IMR-90 (cell line): ENCODE measurements at regions not wholly inside any gene's neighbourhood (a gene's known extent, or its start where the extent isn't known, plus 50 kb on each side); places are given as distances from the start of the nearest gene placed in this dataset.

ENCODE experiments used
- ATAC-seq: fragments of 200-7000 bp; cut with Tn5 transposase; 2 replicates; pipeline ENCODE4 v1.9.1; 2020; ENCODE audit warnings: low read depth, mild to moderate bottlenecking, moderate library complexity
- BruUV-seq: library from RNA; stranded (reverse); fragments of 400-500 nt; replicated peaks from 2 replicates; lab custom pipeline; 2021; lab: Mats Ljungman, UMichigan
- CTCF ChIA-PET: fragments of 300-600 bp; formaldehyde crosslinking; extraction: SDS; loops from one replicate; lab custom pipeline; 2021; ENCODE audit warnings: antibody characterized with exemption; lab: Yijun Ruan, JAX
- POLR2A ChIA-PET: fragments of 300-600 bp; sonication (Branson Sonifier 250); formaldehyde crosslinking; loops from one replicate; lab custom pipeline; 2022; ENCODE audit warnings: antibody characterized with exemption; ENCODE audit not compliant: unreplicated experiment; lab: Charles Lee
- DNase-seq: peaks from one replicate; pipeline ENCODE4 v3.0.0; 2013
- H2AFZ ChIP-seq: replicated peaks from 2 replicates; pipeline ENCODE3; 2013; ENCODE audit warnings: low read length, mild to moderate bottlenecking; ENCODE audit not compliant: poor library complexity
- H2AK5ac ChIP-seq: 2 replicates; pipeline ENCODE4 v1.6.1; 2013; ENCODE audit warnings: low read depth, low read length, inconsistent platforms
- H2AK9ac ChIP-seq: replicated peaks from 2 replicates; pipeline ENCODE3; 2013; ENCODE audit warnings: mild to moderate bottlenecking, low read depth, low read length, moderate library complexity; ENCODE audit not compliant: poor library complexity
- H2BK120ac ChIP-seq: 2 replicates; pipeline ENCODE4 v1.6.1; 2013; ENCODE audit warnings: low read depth, low read length, inconsistent platforms
- H2BK15ac ChIP-seq: 3 replicates; pipeline ENCODE4 v1.6.1; 2013; ENCODE audit warnings: low read depth, low read length, inconsistent platforms
- H2BK20ac ChIP-seq: 2 replicates; pipeline ENCODE4 v1.6.1; 2013; ENCODE audit warnings: low read depth, mild to moderate bottlenecking, inconsistent platforms, low read length, moderate library complexity
- H2BK5ac ChIP-seq: 2 replicates; pipeline ENCODE4 v1.6.1; 2013; ENCODE audit warnings: mild to moderate bottlenecking, low read depth, low read length, inconsistent platforms; ENCODE audit not compliant: poor library complexity, severe bottlenecking
- H3K14ac ChIP-seq: replicated peaks from 2 replicates; pipeline ENCODE4 v1.6.1; 2013; ENCODE audit warnings: low read depth, low read length, inconsistent platforms
- H3K18ac ChIP-seq: 2 replicates; pipeline ENCODE4 v1.6.1; 2013; ENCODE audit warnings: low read depth, low read length, control low read depth
- H3K23ac ChIP-seq: 2 replicates; pipeline ENCODE4 v1.6.1; 2013; ENCODE audit warnings: low read depth, low read length, inconsistent platforms
- H3K27ac ChIP-seq: 2 replicates; pipeline ENCODE4 v1.5.1; 2013; ENCODE audit warnings: mild to moderate bottlenecking, control low read depth, low read length; ENCODE audit not compliant: insufficient read depth
- H3K27me3 ChIP-seq: 2 replicates; pipeline ENCODE4 v1.6.1; 2013; ENCODE audit warnings: low read length; ENCODE audit not compliant: control insufficient read depth, insufficient read depth
- H3K36me3 ChIP-seq: 2 replicates; pipeline ENCODE4 v1.6.1; 2013; ENCODE audit warnings: low read length, mixed read lengths; ENCODE audit not compliant: control insufficient read depth, insufficient read depth
- H3K4ac ChIP-seq: 2 replicates; pipeline ENCODE4 v1.6.1; 2013; ENCODE audit warnings: low read depth, low read length, inconsistent platforms
- H3K4me1 ChIP-seq: 2 replicates; pipeline ENCODE4 v1.6.1; 2013; ENCODE audit warnings: low read length, mixed read lengths; ENCODE audit not compliant: control insufficient read depth, insufficient read depth
- H3K4me2 ChIP-seq: 2 replicates; pipeline ENCODE4 v1.6.1; 2013; ENCODE audit warnings: low read depth, mild to moderate bottlenecking, control low read depth, low read length, moderate library complexity
- H3K4me3 ChIP-seq: 2 replicates; pipeline ENCODE4 v1.5.1; 2013; ENCODE audit warnings: low read depth, mild to moderate bottlenecking, control low read depth, low read length, moderate library complexity; ENCODE audit not compliant: insufficient read depth
- H3K56ac ChIP-seq: 2 replicates; pipeline ENCODE4 v1.6.1; 2013; ENCODE audit warnings: low read length, inconsistent platforms; ENCODE audit not compliant: insufficient read depth; ENCODE audit errors: extremely low read depth
- H3K79me1 ChIP-seq, 2 experiments: 2 replicates each; pipeline ENCODE4 v1.6.1; 2013; ENCODE audit warnings: low read length in 2 of 2, inconsistent platforms in 1 of 2, low read depth in 1 of 2
- H3K9ac ChIP-seq: 2 replicates; pipeline ENCODE4 v1.6.1; 2013; ENCODE audit warnings: low read depth, low read length, control low read depth
- H3K9me1 ChIP-seq: 2 replicates; pipeline ENCODE4 v1.6.1; 2013; ENCODE audit warnings: low read length, inconsistent platforms; ENCODE audit not compliant: insufficient read depth
- H3K9me3 ChIP-seq: 2 replicates; pipeline ENCODE4 v1.6.1; 2013; ENCODE audit warnings: low read length; ENCODE audit not compliant: control insufficient read depth, insufficient read depth
- H4K20me1 ChIP-seq: 2 replicates; pipeline ENCODE4 v1.6.1; 2013; ENCODE audit warnings: low read length, inconsistent platforms; ENCODE audit not compliant: insufficient read depth
- H4K5ac ChIP-seq: 2 replicates; pipeline ENCODE4 v1.6.1; 2013; ENCODE audit warnings: mild to moderate bottlenecking, low read depth, low read length, control low read depth
- H4K8ac ChIP-seq, 2 experiments: 2 replicates each; pipeline ENCODE4 v1.6.1; 2013; ENCODE audit warnings: low read depth in 2 of 2, low read length in 2 of 2, control low read depth in 1 of 2, inconsistent platforms in 1 of 2
- H4K91ac ChIP-seq: 2 replicates; pipeline ENCODE4 v1.6.1; 2013; ENCODE audit warnings: low read depth, low read length, inconsistent platforms; ENCODE audit not compliant: insufficient read depth
- BHLHE40 ChIP-seq: fragments of 150-350 bp; IDR thresholded peaks from 2 replicates; pipeline ENCODE4 v1.6.1; 2016; ENCODE audit warnings: mild to moderate bottlenecking, low read depth, low read length
- CEBPB ChIP-seq: IDR thresholded peaks from 2 replicates; pipeline ENCODE4 v1.6.1; 2012; ENCODE audit warnings: low read depth, low read length, improper control_type of control experiment
- CHD1 ChIP-seq: IDR thresholded peaks from 2 replicates; pipeline ENCODE4 v1.6.1; 2012; ENCODE audit warnings: low read depth, low read length, improper control_type of control experiment
- CTCF ChIP-seq: conservative IDR thresholded peaks from 2 replicates; pipeline ENCODE4 v1.5.1; 2012; ENCODE audit warnings: mild to moderate bottlenecking, low read depth, low read length, improper control_type of control experiment
- ELK1 ChIP-seq: fragments of 150-350 bp; IDR thresholded peaks from 2 replicates; pipeline ENCODE4 v1.6.1; 2016; ENCODE audit warnings: low read depth, mild to moderate bottlenecking, low read length, moderate library complexity, borderline replicate concordance
- FOS ChIP-seq: fragments of 150-350 bp; IDR thresholded peaks from 2 replicates; pipeline ENCODE4 v1.6.1; 2016; ENCODE audit warnings: low read depth, low read length
- MAFK ChIP-seq: IDR thresholded peaks from 2 replicates; pipeline ENCODE4 v1.6.1; 2012; ENCODE audit warnings: low read depth, low read length, improper control_type of control experiment
- MAZ ChIP-seq: IDR thresholded peaks from 2 replicates; pipeline ENCODE4 v1.6.1; 2012; ENCODE audit warnings: low read depth, mild to moderate bottlenecking, low read length, improper control_type of control experiment, moderate library complexity, borderline replicate concordance
- MXI1 ChIP-seq: IDR thresholded peaks from 2 replicates; pipeline ENCODE4 v1.6.1; 2012; ENCODE audit warnings: low read depth, mild to moderate bottlenecking, low read length, moderate library complexity, borderline replicate concordance
- NFE2L2 ChIP-seq: fragments of 150-350 bp; IDR thresholded peaks from 2 replicates; pipeline ENCODE4 v1.6.1; 2016; ENCODE audit warnings: low read depth, mild to moderate bottlenecking, low read length
- POLR2A ChIP-seq: IDR thresholded peaks from 2 replicates; pipeline ENCODE4 v1.6.1; 2012; ENCODE audit warnings: mild to moderate bottlenecking, low read depth, low read length
- RAD21 ChIP-seq: IDR thresholded peaks from 2 replicates; pipeline ENCODE4 v1.6.1; 2012; ENCODE audit warnings: low read length, improper control_type of control experiment
- RCOR1 ChIP-seq: IDR thresholded peaks from 2 replicates; pipeline ENCODE4 v1.6.1; 2012; ENCODE audit warnings: mild to moderate bottlenecking, low read length, improper control_type of control experiment; ENCODE audit not compliant: insufficient replicate concordance
- RFX5 ChIP-seq: IDR thresholded peaks from 2 replicates; pipeline ENCODE4 v1.8.0; 2012; ENCODE audit warnings: low read depth, mild to moderate bottlenecking, low read length, moderate library complexity
- SMC3 ChIP-seq: fragments of 150-350 bp; IDR thresholded peaks from 2 replicates; pipeline ENCODE4 v1.6.1; 2016; ENCODE audit warnings: low read depth, mild to moderate bottlenecking, antibody characterized with exemption, low read length, moderate library complexity
- USF2 ChIP-seq: fragments of 150-350 bp; IDR thresholded peaks from 2 replicates; pipeline ENCODE4 v1.6.1; 2017; ENCODE audit warnings: mild to moderate bottlenecking, antibody characterized with exemption, low read length, low read depth
- WGBS, 2 experiments: methylation state at CpG; one replicate each; pipeline versions ENCODE4 v1.1.5 to v1.1.7; 2013; ENCODE audit warnings: missing lambda C conversion rate in 2 of 2; ENCODE audit not compliant: insufficient read length in 1 of 2; ENCODE audit errors: extremely low coverage in 2 of 2; 5-methylcytosine and 5-hydroxymethylcytosine counted together
- dilution Hi-C: fragments of 300-500 bp; cut with HindIII; formaldehyde crosslinking; loops from one replicate; pipeline ENCODE4 v1.14.3; 2018; ENCODE audit warnings: low sequenced_read_pairs; ENCODE audit not compliant: unreplicated experiment
- in situ Hi-C: fragments of 300-500 bp; cut with MboI; formaldehyde crosslinking; loops from 3 replicates; pipeline ENCODE4 v1.14.3; 2019; ENCODE audit warnings: low sequenced_read_pairs, inconsistent platforms, mixed read lengths
- intact Hi-C: fragments of 100-400 bp; cut with micrococcal nuclease; formaldehyde crosslinking; loops from 2 replicates; pipeline ENCODE4 v1.10.0; 2022

- Histone ChIP-seq H3K14ac (no peak overlapping the region), H2BK5ac (no peak overlapping the region), H2BK15ac (no peak overlapping the region), H3K18ac (no peak overlapping the region), H4K5ac (no peak overlapping the region), H3K9ac (no peak overlapping the region), H3K27me3 (no peaks in the 10 kb centered on the region), H4K20me1 (no peaks in the 10 kb centered on the region), H3K36me3 (no peaks in the 10 kb centered on the region), H3K4me1 (no peaks in the 10 kb centered on the region), H4K91ac (no peak overlapping the region), H2BK20ac (no peak overlapping the region), H3K79me1 (no peaks in the 10 kb centered on the region), H3K27ac (no peak overlapping the region), H3K4ac (no peak overlapping the region), H3K4me3 (no peak overlapping the region), H3K4me2 (no peak overlapping the region), H3K56ac (no peak overlapping the region), H3K23ac (no peak overlapping the region), H2AFZ (no peak overlapping the region), H3K9me1 (no peaks in the 10 kb centered on the region), H2BK120ac (no peak overlapping the region), H2AK5ac (no peak overlapping the region), H2AK9ac (no peak overlapping the region), H3K9me3 (no peaks in the 10 kb centered on the region), H4K8ac (no peak overlapping the region)
- TF ChIP-seq RCOR1: no peak
- no peak for TF ChIP-seq CTCF
- no peak for TF ChIP-seq MAFK
- no peak for TF ChIP-seq RFX5
- no peak for TF ChIP-seq CEBPB
- no peak for TF ChIP-seq RAD21
- TF ChIP-seq USF2: no peak
- TF ChIP-seq FOS: no peak
- no peak for TF ChIP-seq SMC3
- no peak for TF ChIP-seq NFE2L2
- no peak for TF ChIP-seq BHLHE40
- no peak for TF ChIP-seq POLR2A
- TF ChIP-seq MXI1: no peak
- no peak for TF ChIP-seq CHD1
- no peak for TF ChIP-seq MAZ
- no peak for TF ChIP-seq ELK1
- dilution Hi-C loops (no loop called here), intact Hi-C loops (no loop called here), in situ Hi-C loops (no loop called here)
- no peak for ATAC-seq
- WGBS, 2 experiments: 67% methylated on average over 1 of the region's 5 CpGs; no CpG with 5 or more reads in 1 of the 2 experiments
- POLR2A ChIA-PET: no interaction called here
- CTCF ChIA-PET: interaction anchor here (0.6 kb wide), 1 partner anchor 850 kb away, joined by 3 read pairs; no protein-coding TSS in a partner anchor
- no TSS peak for BruUV-seq
- no peak for DNase-seq
Observed at GRCh38 chr7:112580717-112581435, 100.1 kb downstream of the LSMEM1 start.
